ENCODE measurements at regions not wholly inside any gene's neighbourhood (a gene's known extent, or its start where the extent isn't known, plus 50 kb on each side); places are given as distances from the start of the nearest gene placed in this dataset.
A peak's percentile ranks its signal among the peaks of the same experiment; 100 is the strongest.
"Not testable (repeated sequence)": the region's sequence is repeated elsewhere in the genome, so short reads cannot be mapped to it uniquely, and the experiment has no call there.

DNA sequence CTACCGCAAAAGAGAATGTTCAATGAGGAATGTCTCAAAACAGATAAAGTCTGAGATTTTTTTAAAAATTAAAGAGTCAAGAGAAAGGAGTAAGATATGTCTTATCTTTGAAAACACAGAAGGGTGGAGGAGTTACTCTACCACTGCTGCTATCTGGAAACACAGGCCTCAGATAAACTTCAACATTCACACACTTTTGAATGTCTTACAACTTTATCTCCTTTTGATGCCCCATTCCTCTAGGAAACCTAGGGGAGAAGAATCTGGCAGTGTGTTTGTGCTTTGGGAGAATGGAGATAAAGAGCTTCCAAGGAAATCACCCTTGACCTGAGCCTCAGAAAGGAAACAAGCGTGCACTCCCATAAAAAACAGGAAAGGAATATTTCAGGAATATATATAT, 468.2 kb downstream of the PLOD2 start:
- TF ChIP-seq, protein P1, sequence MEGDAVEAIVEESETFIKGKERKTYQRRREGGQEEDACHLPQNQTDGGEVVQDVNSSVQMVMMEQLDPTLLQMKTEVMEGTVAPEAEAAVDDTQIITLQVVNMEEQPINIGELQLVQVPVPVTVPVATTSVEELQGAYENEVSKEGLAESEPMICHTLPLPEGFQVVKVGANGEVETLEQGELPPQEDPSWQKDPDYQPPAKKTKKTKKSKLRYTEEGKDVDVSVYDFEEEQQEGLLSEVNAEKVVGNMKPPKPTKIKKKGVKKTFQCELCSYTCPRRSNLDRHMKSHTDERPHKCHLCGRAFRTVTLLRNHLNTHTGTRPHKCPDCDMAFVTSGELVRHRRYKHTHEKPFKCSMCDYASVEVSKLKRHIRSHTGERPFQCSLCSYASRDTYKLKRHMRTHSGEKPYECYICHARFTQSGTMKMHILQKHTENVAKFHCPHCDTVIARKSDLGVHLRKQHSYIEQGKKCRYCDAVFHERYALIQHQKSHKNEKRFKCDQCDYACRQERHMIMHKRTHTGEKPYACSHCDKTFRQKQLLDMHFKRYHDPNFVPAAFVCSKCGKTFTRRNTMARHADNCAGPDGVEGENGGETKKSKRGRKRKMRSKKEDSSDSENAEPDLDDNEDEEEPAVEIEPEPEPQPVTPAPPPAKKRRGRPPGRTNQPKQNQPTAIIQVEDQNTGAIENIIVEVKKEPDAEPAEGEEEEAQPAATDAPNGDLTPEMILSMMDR (IDR thresholded peaks at IDR 0.05) = no peak
- no peak for TF ChIP-seq POLR2A (IDR thresholded peaks at IDR 0.05)
- no peak for TF ChIP-seq POLR2AphosphoS5 (IDR thresholded peaks at IDR 0.05; ENCODE audit: insufficient read depth in 1 of 2, low read depth in 1 of 2)
- DNase-seq (ENCODE audit: extremely low spot score in 2 of 2) = no peak
- Histone ChIP-seq H3K36me3 (no peaks in the 10 kb centered on the region), H3K4me1 (no peaks in the 10 kb centered on the region), H3K4me3 (no peak overlapping the region), H3K27me3 (no peaks in the 10 kb centered on the region), H3K9me3 (no peaks in the 10 kb centered on the region), H3K27ac (no peak overlapping the region)
- intact Hi-C loops (cut with DNase I) = no loop called here

DNA sequence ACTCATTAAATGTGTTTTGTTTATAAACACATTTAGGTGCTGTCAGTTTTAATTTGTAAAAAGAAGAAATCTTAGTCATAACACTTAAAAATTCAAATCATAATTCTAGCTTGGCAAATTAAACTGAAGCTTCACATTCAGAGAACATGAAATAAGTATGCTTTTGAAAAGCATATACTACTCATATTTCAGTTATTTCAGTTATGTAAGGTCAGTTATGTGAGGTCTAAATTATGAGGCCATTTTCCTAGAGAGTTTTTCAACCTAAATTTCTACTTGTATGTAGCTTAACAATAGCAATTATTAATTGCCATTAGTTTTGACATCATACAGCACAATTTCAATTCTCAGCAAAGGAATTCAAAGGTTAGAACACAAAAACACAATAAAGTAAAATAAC, 465.0 kb downstream of the PLOD2 start:
- no peak overlapping the region for H3K27ac ChIP-seq
- intact Hi-C loops (cut with DNase I) = no loop called here

DNA sequence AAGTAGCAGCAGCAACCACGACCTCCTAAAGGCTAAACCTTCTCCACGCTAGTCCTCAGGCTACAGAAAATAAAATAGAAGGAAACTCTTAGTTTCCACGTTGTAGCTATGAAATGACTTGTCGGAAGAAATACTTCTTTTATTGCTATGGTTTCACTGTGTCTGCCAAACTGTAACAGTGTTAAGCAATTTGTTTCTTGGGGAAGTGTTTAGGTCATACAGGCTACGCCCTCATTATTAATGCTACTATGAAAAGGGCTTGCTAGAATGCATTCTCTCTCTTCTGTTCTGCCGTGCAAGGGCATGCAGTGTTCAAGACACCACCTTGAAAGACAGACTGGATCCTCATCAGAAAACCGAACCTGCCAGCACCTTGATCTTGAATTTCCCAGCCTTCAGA, 462.7 kb downstream of the PLOD2 start:
- no peak overlapping the region for H3K4me3 ChIP-seq
- H3K9me3 ChIP-seq = no peaks in the 10 kb centered on the region
- no peaks in the 10 kb centered on the region for H3K4me1 ChIP-seq
- TF ChIP-seq POLR2A (IDR thresholded peaks at IDR 0.05) (no peak), POLR2AphosphoS5 (IDR thresholded peaks at IDR 0.05; ENCODE audit: insufficient read depth in 1 of 2, low read depth in 1 of 2) (peak in 1 of 2 donors; percentile 59)
- no peak overlapping the region for H3K27ac ChIP-seq
- no peak for DNase-seq (ENCODE audit: extremely low spot score in 2 of 2)
- intact Hi-C loops (cut with DNase I) = no loop called here
- H3K27me3 ChIP-seq = no peaks in the 10 kb centered on the region
- H3K36me3 ChIP-seq = no peaks in the 10 kb centered on the region

More for the DNA sequence above, 465.0 kb downstream of the PLOD2 start:
- TF ChIP-seq POLR2AphosphoS5 (IDR thresholded peaks at IDR 0.05; ENCODE audit: insufficient read depth in 1 of 2, low read depth in 1 of 2) (no peak), POLR2A (IDR thresholded peaks at IDR 0.05) (no peak)
- TF ChIP-seq, protein P1 (IDR thresholded peaks at IDR 0.05) = no peak
- no peaks in the 10 kb centered on the region for H3K4me1 ChIP-seq
- no peak for DNase-seq (ENCODE audit: extremely low spot score in 2 of 2)
- no peaks in the 10 kb centered on the region for H3K9me3 ChIP-seq
- H3K27me3 ChIP-seq = no peaks in the 10 kb centered on the region
- no peaks in the 10 kb centered on the region for H3K36me3 ChIP-seq
- no peak overlapping the region for H3K4me3 ChIP-seq

DNA sequence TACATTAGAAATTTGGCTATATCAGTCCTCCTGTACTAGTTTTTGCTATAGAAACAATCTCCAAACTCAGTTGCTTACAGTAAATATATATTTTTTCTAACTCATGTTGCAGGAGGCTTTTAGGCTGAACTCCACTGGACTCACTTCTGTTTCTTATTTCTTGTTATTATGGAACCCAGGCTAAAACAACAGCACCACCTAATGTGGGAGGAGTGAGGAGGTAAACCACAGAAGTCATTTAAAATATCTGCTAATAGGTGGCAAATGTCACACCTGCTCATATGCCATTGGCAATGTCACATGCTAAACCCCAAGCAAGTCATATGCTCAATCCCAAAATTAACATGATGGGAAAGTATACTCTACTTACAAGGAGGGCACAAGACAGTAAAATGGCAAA, 462.2 kb downstream of the PLOD2 start:
- Histone ChIP-seq H3K4me3 (no peak overlapping the region), H3K4me1 (no peaks in the 10 kb centered on the region), H3K27ac (no peak overlapping the region), H3K27me3 (no peaks in the 10 kb centered on the region), H3K36me3 (no peaks in the 10 kb centered on the region), H3K9me3 (no peaks in the 10 kb centered on the region)
- DNase-seq (ENCODE audit: extremely low spot score in 2 of 2) = no peak
- TF ChIP-seq POLR2A (IDR thresholded peaks at IDR 0.05) (no peak), POLR2AphosphoS5 (IDR thresholded peaks at IDR 0.05; ENCODE audit: insufficient read depth in 1 of 2, low read depth in 1 of 2) (no peak)
- TF ChIP-seq, protein P1 (IDR thresholded peaks at IDR 0.05) = no peak
- intact Hi-C loops (cut with DNase I) = no loop called here

DNA sequence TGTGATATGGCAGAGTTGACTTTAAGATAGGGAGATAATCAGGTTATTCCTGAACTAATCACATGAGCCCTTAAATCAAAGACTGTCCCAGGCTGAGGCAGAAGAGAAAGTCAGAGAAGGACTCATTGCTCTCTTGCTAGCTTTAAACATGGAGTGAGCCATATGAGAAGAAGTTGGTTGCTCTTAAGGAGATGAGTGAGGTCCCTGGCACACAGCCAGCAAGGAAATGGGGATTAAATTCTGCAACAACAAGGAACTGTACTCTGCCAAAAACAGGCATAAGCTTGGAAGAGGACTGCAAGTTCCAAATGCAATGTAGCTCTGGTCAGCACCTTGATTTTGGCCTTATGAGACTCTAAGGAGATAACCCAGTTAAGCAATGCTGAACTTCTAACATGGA, 457.0 kb downstream of the PLOD2 start:
- TF ChIP-seq, protein P1 (IDR thresholded peaks at IDR 0.05) = no peak
- TF ChIP-seq POLR2AphosphoS5 (IDR thresholded peaks at IDR 0.05; ENCODE audit: insufficient read depth in 1 of 2, low read depth in 1 of 2) (no peak), POLR2A (IDR thresholded peaks at IDR 0.05) (no peak)
- no peak overlapping the region for H3K27ac ChIP-seq
- H3K27me3 ChIP-seq = no peaks in the 10 kb centered on the region
- no peaks in the 10 kb centered on the region for H3K4me1 ChIP-seq
- no peak for DNase-seq (ENCODE audit: extremely low spot score in 2 of 2)
- no peaks in the 10 kb centered on the region for H3K9me3 ChIP-seq
- H3K36me3 ChIP-seq = no peaks in the 10 kb centered on the region
- H3K4me3 ChIP-seq = no peak overlapping the region
- intact Hi-C loops (cut with DNase I) = no loop called here

DNA sequence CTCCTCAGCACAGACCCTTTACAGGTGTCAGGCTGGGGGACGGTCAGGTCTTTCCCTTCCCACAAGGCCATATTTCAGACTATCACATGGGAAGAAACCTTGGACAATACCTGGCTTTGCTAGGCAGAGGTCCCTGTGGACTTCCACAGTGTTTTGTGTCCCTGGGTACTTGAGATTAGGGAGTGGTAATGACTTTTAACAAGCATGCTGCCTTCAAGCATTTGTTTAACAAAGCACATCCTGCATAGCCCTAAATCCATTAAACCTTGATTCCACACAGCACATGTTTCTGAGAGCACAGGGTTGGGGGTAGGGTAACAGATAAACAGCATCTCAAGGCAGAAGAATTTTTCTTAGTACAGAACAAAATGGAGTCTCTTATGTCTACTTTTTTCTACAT, 451.2 kb downstream of the PLOD2 start:
- DNase-seq (ENCODE audit: extremely low spot score in 2 of 2); H3K4me1 ChIP-seq; H3K27ac ChIP-seq; H3K27me3 ChIP-seq; intact Hi-C loops (cut with DNase I); H3K36me3 ChIP-seq; H3K9me3 ChIP-seq; H3K4me3 ChIP-seq: not testable (repeated sequence)
